Renal cortical epithelial cell (primary cell): ENCODE measurements at regions not wholly inside any gene's neighbourhood (a gene's known extent, or its start where the extent isn't known, plus 50 kb on each side); places are given as distances from the start of the nearest gene placed in this dataset.

Experiments
- DNase-seq: peaks from one replicate; pipeline ENCODE4 v3.0.0-alpha.2; 2011; ENCODE audit warnings: low read depth

DNA sequence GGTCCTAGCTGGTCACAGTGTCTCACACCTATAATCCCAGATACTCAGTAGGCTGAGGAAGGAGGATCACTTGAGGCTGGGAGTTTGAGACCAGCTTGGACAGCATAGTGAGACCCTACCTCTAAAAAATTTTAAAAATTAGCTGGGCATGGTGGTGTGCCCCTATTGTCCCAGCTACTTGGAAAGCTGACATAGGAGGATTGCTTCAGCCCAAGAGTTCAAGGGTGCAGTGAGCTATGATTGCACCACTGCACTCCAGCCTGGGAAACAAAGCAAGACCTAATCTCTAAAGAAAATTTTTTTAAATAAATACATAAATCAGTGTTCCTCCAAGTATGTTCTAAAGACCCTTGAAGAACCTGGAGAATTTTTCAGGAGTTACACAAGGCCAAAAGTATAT is 50.6 kb upstream of the GNAO1 start:
- no peak for DNase-seq

DNA sequence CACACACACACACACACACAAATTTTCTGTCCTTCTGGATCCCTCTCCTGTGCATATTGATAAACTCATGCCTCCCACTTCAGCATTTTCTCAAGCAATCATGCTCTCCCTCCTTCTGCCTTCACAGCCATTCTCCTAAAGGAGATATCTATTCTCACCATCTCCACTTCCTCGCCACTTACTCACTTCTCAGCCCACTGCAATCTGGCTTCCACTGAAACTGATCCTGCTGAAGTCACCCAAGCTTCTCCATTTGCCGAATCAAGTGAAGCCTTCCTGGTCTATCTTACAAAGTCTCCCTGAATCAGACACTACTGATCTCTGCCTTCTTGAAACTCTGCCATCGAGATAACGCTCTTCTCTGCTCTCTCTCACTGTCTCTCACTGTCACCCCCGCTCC is 54.0 kb upstream of the GNAO1 start:
- no peak for DNase-seq

DNA sequence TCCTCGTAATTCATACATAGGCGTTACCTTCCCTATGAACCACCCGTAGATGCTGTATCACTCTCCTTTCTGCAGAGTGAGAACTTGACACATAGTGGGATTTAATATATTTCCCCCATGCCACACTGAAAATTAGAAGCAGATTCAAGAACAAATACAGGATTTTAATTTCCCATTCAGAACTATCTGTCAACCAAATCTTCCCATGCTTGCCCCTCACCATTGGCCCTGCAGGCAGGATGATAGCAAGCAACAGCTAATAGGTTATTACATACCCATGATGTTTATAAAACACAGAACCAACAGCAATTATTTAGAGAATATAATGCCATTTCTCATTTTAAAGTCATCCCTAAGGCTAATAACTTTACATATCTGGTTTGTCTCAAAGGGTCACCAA is 55.0 kb upstream of the GNAO1 start:
- DNase-seq: no peak

DNA sequence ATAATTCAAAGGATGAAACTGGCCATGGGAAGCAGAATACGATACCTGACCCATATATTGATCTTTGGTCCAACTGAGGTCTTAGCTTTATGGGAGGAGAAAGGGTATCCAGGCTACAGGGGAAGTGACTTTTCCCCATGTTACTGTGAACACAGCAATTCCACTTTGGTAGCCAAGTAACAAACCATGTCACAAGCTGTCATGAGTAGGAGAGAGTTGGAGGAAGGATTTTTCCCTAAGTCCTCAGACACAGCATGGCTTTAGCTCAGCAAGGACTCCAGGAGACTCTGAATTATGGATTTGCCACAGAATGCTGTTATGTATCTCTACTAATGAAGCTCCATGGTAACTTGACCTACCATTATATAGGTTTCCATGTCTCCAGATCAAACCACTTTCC is 56.5 kb upstream of the GNAO1 start:
- DNase-seq: no peak

DNA sequence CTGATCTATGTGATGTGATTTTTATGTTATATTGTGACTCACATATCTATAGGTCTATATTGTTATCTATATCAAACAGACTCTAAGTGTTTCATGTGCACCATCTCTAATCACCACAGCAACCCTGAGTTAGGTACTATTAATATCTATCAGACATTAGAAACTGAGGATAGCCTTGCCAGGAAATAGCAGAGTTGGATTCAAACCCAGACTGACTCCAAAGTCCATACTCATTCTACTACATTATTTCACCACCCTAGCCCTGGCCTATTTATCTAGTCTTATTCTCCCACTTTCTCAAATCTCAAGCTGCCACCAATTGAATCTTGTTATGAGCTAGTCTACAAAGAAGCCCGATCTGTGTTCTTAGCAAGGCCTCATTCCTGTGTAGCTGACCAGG is 65.4 kb upstream of the GNAO1 start:
- DNase-seq: no peak

DNA sequence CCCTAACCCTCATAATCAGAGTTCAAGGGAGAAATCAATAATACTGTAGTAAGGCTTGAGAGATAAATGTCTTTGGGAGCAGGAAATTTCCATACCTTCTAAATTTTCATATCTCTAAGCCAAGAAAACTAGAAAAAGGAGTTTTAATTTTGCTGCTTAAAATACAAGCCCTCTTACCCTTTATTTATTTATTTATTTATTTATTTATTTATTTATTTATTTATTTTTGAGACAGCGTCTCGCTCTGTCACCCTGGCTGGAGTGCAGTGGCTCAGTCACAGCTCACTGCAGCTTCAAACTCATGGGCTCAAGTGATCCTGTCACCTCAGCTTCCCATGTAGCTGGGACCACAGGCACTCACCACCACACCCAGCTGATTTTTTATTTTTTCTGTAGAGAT is 69.0 kb upstream of the GNAO1 start:
- DNase-seq: no peak

DNA sequence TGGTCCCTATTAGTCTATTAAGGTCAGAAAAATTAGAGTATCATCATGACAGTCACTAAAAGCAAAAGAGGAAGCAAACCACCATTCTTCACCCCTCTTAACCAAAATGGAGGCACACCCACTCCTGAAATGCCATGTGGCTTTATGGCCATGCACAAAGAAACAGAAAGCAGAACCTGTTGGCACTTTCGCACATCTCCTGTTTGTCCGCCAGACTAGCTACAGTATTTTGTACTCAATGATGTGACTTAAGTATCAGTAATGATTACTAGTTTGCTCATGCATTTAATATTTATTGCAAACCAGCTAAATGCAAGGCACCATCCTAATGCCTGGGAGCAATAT is 70.2 kb upstream of the GNAO1 start:
- DNase-seq: no peak

DNA sequence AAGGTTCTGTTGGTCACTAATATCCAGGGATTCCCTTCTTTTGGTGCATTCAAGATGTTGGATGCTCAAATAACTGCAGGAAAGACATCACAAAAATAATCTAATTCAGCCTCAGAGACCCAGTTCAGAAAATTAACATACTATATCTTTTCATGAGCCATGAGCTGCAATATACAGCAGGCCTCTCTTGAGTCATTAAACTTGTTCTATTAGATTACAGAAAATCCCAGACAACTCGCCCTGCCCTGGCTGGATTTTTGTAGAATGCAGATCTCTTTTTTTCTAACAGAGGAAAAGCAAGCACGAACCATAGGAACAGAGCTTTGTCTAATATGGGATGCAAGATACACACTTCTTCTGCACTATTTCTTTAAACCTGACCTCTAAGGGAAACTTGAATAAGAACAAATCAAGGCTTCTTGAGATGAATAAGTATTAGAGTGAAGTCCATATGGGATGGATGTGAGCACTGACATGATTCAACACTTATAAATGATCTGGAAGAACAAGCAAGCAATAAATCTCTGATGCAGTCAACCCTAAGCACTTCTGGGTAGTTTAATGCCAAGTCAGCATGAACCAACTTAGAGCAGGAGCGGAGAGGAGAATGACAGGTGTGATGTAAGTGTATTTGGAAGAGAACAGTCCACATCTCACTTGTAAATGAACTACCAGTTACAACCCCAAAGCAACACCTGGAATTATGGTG is 70.7 kb upstream of the GNAO1 start:
- no peak for DNase-seq

DNA sequence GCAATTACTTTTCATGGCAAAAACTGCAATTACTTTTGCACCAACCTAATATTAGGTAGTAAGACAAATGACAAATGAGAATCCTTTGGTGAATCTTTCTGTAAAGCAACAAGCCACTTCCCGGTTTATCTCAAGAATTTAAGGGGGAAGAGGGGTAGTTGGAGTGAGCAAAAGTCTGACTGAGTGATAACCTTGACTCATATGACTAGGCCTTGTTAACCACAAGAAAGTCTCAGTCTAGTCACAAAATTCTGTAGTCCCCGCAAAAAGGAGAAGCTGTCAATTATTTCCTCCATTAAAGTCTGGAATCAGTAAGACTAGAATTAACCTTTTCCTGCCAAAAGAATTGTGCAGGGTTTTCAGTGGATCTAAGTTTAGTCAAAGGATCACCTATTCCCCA is 72.2 kb upstream of the GNAO1 start:
- no peak for DNase-seq

DNA sequence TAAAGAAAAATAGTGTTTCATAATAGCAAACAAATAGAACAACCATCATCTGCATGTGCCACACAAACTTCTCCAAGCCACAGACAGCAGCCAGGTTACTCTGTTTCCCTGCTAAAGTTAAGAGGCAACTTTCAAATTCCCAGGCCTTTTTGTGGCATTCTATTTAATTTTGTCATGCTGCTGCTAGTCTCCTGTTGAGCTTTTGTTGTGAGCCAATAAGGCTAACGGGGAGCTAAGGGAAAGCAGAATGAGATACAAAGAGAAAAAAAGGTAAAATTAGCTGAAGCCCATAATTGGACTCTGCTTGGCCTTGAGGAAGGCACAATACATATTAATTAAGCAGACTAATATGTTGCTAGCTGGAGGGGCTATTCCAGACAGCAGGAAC is 74.7 kb upstream of the GNAO1 start:
- no peak for DNase-seq

DNA sequence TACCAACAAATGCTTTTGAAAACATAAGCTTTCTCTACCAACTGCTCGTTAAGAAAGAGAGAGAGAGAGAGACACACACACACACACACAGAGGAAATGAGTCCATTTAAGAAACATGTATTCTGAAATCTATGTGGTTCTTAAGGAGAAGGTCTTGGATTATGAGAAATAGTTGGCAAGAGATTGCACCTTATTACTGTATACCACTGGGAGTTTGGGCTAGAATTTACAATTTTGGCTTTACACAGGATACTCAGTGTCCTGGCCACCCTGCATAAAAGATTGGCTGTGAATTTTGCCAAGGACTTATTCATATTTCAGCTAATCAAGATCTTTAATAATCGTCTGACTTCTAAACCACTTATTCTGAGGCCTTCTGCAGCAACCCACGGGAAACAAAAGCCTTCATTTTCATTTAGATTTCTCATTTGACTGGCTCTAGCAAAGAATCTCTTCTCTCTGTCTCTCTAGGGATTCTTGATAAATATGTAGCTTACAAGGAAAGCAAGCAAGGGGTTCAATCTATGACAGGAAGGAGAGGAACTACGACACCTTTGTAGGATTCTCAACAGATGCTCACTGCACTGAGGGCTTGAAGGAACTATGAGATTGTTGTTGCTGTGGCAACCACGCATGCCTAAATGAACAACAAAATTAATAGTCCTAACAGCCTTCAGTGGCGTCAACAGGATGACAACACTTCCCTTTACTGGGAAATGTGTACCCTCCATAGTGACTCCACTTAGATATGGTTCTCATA is 75.3 kb upstream of the GNAO1 start:
- DNase-seq: no peak

DNA sequence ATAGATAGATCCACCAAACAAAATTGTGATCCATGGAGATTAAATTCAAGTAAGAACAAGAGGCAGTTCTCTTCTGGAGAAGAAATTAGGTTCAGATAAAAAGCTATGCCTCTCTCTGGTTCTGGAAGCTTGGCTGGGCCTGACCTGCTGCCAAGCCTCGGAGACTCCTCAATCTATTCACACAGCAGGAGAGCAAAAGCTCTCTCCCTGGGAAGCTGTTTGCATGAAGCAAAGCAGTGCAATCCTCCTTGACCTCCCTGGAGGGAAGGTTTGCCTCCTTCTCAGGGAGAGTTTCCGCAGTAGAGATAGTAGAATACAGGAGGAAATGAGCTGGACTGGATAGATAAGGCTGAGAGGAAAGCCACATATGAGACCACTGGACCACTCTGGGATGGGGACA is 78.1 kb upstream of the GNAO1 start:
- DNase-seq: no peak

DNA sequence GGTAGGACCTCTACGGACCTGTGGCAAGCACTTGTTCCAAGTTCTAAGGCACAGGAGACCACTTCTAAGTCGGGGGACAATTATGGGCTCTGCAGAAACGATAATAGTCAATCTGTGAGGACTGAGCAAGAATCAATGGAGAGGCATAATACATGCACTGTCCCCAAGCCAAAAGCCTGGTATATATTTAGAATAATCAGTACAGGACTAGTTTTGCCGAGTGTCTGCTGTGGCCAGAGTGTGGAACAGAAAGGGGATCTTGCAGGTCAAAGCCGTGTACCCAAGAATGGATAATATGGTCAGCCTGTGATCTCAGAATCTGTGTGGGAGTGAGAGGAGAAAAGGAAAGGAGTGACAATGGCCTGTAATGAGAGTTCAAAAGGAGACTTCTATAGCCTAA is 80.2 kb upstream of the GNAO1 start:
- no peak for DNase-seq

DNA sequence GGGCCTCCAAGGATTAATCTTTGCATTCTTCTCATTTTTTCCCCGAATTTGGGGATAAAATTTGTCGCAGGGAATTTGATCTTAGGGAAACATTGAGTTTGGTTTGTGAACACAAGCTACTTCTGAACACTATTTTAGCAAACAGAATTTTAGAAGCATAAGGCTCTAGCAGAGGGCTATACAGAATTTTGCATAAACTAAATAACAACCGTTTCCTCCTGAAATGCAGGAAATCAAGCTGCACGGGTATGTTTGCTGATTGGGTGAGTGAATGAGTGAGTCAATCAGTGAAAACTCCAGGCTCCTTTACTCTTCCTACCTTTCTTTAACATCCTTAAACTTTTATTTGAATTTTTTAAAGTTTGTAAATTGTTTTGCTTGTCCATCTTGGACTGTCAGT is 81.3 kb upstream of the GNAO1 start:
- no peak for DNase-seq

DNA sequence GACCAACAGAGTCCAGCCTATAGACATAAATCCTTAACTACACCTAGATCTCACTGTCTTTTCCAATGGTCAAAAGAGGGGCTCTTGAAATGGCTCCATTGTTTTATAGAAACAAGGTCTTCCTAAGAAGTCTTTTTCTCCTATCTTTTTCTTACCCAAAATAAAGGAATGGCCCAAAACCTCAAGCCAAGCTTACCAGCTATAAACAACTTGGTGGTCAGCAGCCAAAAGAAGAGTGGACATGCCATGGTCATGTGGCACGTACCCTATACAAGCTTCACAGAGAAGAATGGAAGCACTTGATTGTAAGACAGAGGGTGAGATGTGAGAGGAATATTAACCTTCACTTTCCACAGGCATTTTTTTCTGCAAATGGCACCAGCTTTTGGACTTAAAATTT is 82.1 kb upstream of the GNAO1 start:
- DNase-seq: no peak

DNA sequence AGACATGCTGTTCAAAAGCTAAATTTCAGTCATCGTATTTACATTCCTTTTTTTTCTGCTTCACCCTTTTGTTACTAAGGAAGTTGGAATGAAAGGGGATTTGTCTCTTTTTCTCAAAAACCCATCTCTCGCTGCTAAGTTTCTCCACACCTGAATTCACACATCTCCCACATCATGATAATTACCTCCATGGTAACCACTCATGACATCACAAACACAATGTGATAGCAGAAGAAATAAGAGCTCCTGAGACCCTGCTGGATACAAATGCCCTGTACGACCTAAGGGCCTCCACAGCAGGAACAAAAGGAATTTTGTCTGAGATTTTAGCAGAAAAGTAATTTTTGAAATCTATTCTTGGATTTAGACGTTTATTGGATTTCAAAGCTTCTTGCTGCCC is 82.6 kb upstream of the GNAO1 start:
- no peak for DNase-seq

DNA sequence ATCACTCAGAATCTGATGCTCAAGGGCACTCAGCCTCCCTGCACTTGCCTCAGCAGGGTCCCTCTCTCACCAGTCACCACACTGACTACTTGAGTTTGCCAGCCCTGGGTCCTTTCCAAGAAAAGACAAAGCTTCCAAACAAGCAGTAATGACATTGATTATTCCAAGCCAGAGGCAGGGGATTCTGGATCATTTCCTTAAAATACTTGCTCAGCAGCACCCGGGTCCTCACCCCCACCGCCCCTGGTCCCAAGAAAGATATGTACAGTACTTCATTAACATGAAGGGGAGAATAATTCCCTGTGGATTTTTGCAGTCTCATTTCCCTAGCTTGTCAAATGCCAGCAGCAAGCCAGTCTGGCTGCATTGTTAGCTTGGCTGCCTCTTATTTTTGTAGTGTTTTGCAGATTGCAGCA is 83.2 kb upstream of the GNAO1 start:
- DNase-seq: no peak

DNA sequence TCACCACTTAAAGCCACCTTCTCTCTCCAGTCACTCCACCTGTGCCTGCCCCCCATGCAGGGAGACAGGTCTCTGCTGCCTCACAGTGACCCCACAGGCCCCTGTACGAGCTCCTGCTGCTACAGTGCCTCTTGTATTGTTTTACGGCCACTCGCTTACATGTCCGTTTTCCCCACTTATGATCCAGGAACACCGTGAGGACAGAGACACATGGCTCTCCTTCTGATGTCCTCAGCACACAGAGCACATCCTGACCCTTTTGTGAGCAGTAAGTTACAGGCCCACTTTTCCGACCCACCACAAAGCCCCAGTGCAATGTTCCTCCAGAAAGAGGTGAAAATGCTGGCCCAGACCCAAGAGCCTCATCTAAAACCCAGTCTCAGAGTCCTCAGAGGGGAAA is 84.8 kb upstream of the GNAO1 start:
- no peak for DNase-seq

DNA sequence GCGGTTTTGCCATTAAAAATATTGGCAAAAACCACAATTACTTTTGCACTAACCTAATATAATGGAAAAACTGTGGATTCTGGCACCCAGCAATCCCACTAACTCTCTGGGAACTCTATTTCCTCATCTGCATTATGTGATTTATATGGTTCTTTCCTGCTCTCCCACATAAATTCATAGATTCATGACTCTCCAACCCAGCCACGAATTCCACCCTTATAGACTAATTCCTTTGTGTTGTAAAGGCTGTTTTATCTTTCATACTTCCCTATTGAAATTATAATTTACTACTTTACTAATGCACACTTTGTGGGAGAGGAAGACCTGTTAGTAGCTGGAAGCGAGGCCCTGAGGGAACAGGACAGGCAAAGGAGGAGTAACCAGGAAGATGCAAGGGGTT is 88.4 kb upstream of the GNAO1 start:
- no peak for DNase-seq

DNA sequence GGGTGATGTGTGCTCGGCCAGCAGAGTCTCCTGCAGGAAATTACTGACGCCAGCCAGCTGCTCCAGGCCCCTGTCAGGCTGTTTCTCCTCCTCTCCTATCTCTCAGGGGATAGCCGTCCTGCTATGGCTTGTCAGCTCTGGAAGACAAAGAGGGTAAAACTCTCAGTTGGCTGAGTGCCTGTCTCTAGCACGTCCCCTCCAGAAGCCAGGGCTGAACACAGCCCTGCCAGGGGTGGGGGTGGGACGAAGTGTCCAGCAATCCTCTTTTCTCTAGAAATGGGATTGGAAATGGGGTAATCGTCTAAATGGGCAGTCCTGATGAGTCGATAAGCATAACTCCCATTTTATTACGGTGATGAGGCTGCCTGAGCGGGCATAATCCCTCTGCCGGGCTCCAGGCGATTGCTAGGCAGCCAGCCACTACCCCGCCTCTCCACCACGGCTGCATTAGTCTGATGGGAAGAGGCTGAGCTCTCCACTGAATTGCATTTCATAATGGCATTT is 89.1 kb upstream of the GNAO1 start:
- no peak for DNase-seq

DNA sequence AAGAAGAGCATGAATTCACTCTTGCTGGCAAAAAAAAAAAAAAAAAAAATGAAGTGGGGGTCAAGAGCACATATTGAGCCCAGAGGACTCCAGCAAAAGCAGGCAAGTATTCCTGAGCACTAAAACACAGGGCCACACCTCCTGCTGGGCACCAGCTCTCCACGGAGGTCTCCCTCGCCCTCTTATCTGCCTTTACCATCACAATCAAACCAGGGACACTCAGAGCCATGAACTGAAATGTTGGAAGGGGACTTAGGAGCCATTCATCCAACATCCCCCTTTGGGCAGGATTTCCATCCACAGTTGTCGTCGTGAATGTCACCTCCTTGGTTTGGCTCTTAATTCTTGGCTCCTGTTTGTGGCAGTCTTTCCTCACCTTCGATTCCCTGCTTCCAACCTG is 89.8 kb upstream of the GNAO1 start:
- DNase-seq: no peak

DNA sequence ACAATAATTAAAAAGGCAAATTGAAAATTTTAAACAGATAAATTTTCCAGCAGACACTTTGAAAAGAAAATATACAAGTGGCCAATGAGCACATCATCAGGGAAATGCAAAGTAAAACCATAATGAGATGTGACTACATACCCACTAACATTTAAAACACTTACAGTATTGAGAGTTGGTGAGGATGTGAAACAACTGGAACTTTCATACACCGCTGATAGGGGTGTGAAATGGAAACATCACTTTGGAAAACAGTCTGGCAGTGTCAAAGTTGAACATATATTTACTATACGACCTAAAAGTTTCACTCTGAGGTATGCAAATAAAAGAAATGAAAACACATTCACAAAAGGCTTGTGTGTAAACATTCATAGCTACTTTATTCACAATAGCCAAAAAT is 94.0 kb upstream of the GNAO1 start:
- DNase-seq: no peak

DNA sequence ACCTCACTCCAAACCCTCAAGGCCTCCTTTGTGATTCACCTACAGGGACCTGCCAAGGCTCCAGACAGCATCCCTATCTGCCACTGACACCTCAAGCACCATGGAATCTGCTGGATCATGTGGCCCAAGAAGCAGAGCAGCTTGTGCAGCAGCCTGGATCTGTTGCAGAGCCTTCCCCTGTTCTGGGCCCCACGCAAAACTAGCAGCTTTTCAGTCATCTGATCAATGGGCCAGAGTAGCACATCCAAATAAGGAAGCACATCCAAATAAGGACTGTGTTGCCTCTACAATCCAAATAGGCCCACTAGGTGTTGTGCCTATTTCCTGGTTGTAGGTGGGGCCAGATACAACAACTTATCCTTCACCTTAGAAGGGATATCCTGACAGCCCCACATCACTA is 97.1 kb upstream of the GNAO1 start:
- no peak for DNase-seq

DNA sequence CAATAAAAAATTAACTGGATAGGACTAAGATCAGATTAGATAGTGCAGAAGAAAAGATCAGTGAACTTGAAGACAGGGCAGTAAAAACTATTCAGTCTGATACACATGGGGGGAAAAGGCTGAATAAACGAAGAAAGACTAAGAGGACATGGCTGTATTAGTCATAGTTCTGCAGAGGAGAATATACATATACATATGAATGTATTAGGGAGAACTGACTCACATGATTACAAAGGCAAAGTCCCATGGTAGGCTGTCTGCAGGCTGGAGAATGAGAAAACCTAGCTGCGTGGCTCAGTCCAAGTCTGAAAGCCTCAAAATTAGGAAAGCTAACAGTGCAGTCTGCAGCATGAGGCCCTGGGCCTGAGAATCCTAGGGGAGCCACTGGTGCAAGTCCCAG is 98.2 kb upstream of the GNAO1 start:
- no peak for DNase-seq
